ENCODE measurements at regions not wholly inside any gene's neighbourhood (a gene's known extent, or its start where the extent isn't known, plus 50 kb on each side); places are given as distances from the start of the nearest gene placed in this dataset.

DNA sequence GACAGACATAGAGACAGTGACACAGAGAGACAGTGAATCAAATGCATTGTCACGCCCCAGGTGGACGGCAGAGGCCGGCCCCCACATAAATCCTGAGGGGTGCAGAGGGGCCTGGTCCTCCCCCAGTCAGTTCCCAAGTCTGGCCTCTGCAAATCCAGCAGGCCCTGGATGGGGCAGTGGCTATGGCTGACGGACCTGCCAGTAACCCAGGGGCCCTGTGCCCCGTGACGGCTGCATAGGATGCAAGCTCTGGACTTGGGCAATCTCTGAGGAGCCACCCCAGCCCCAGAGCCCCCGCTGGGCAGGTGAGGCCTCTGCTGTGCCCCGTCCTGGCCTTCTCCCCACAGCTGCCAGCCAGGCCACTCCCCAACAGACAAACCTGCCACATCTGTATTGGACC, 204.5 kb downstream of the BRD1 start:
- H3K27me3 ChIP-seq (ENCODE audit: control insufficient read depth, insufficient read depth, low read length): no peaks in the 10 kb centered on the region

GRCh38 chr22:49622241-49623105, 205.2 kb downstream of the BRD1 start:
- Histone ChIP-seq H3K27me3 (ENCODE audit: control insufficient read depth, insufficient read depth, low read length) (no peaks in the 10 kb centered on the region), H3K36me3 (ENCODE audit: control insufficient read depth, insufficient read depth, low read length) (no peaks in the 10 kb centered on the region), H3K4me3 (ENCODE audit: low read depth, low read length) (no peak overlapping the region)
- no peak for FAIRE-seq
- DNase-seq (ENCODE audit: low read depth): no peak
- TF ChIP-seq, protein P1, sequence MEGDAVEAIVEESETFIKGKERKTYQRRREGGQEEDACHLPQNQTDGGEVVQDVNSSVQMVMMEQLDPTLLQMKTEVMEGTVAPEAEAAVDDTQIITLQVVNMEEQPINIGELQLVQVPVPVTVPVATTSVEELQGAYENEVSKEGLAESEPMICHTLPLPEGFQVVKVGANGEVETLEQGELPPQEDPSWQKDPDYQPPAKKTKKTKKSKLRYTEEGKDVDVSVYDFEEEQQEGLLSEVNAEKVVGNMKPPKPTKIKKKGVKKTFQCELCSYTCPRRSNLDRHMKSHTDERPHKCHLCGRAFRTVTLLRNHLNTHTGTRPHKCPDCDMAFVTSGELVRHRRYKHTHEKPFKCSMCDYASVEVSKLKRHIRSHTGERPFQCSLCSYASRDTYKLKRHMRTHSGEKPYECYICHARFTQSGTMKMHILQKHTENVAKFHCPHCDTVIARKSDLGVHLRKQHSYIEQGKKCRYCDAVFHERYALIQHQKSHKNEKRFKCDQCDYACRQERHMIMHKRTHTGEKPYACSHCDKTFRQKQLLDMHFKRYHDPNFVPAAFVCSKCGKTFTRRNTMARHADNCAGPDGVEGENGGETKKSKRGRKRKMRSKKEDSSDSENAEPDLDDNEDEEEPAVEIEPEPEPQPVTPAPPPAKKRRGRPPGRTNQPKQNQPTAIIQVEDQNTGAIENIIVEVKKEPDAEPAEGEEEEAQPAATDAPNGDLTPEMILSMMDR (IDR thresholded peaks at IDR 0.05; ENCODE audit: insufficient read depth, low read length, severe bottlenecking): no peak

More for the DNA sequence above, 204.5 kb downstream of the BRD1 start:
- FAIRE-seq (no peak), DNase-seq (ENCODE audit: low read depth) (no peak)
- Histone ChIP-seq H3K36me3 (ENCODE audit: control insufficient read depth, insufficient read depth, low read length) (no peaks in the 10 kb centered on the region), H3K4me3 (ENCODE audit: low read depth, low read length) (no peak overlapping the region)
- TF ChIP-seq, protein P1 (IDR thresholded peaks at IDR 0.05; ENCODE audit: insufficient read depth, low read length, severe bottlenecking): no peak

DNA sequence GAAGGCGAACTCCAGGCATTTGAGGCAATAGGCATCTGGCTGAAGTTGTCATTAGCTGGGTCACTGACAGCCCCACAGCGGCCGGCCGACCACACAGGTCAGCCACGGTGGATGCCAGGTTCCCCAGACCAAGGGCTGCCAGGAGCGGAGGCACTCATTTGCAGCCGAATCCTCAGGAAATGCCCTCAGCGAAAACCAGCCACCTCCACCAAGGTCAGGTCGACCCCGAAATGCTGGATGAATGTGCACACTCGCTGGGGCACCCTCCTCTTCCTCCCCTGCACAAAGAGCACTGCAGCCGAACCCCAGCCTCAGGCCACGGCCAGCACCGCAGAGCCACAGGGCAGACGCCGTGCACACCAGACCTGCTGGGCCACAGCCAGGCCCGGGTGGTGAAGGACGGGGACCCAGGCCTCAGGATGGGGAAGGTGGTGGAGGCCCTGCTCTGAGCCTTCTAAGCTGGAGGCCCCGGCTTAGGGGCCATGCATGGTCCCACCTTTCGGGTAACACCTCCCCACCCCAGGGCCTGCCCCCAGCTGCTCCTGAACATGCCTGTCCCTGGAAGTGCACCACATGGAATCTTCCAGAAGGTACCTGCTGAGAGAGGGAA, 206.0 kb downstream of the BRD1 start:
- Histone ChIP-seq H3K27me3 (ENCODE audit: control insufficient read depth, insufficient read depth, low read length) (no peaks in the 10 kb centered on the region), H3K36me3 (ENCODE audit: control insufficient read depth, insufficient read depth, low read length) (no peaks in the 10 kb centered on the region), H3K4me3 (ENCODE audit: low read depth, low read length) (no peak overlapping the region)
- no peak for FAIRE-seq
- TF ChIP-seq, protein P1 (IDR thresholded peaks at IDR 0.05; ENCODE audit: insufficient read depth, low read length, severe bottlenecking): no peak
- DNase-seq (ENCODE audit: low read depth): no peak

DNA sequence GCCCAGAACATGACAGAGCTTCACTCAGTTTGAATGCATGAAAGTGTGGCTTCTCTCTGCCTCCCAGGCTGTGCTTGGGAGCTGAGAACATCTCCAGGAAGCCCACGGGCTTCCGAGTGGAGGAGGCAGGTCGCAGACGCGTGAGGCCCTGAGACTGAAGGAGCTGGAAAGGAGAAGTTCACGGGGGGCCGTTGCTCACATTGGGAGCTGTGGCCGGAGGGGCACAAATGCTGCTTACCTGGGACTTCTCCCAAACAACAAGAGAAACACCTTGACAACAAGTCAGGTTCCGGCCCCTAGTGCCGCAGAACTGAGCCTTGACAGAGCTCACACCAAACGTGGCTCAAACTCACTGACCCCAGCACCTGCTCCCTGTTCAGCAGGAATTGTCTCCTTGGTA, 207.0 kb downstream of the BRD1 start:
- FAIRE-seq (no peak), DNase-seq (ENCODE audit: low read depth) (no peak)
- no peak overlapping the region for H3K4me3 ChIP-seq (ENCODE audit: low read depth, low read length)
- H3K27me3 ChIP-seq (ENCODE audit: control insufficient read depth, insufficient read depth, low read length): no peaks in the 10 kb centered on the region
- no peaks in the 10 kb centered on the region for H3K36me3 ChIP-seq (ENCODE audit: control insufficient read depth, insufficient read depth, low read length)
- TF ChIP-seq, protein P1 (IDR thresholded peaks at IDR 0.05; ENCODE audit: insufficient read depth, low read length, severe bottlenecking): no peak

DNA sequence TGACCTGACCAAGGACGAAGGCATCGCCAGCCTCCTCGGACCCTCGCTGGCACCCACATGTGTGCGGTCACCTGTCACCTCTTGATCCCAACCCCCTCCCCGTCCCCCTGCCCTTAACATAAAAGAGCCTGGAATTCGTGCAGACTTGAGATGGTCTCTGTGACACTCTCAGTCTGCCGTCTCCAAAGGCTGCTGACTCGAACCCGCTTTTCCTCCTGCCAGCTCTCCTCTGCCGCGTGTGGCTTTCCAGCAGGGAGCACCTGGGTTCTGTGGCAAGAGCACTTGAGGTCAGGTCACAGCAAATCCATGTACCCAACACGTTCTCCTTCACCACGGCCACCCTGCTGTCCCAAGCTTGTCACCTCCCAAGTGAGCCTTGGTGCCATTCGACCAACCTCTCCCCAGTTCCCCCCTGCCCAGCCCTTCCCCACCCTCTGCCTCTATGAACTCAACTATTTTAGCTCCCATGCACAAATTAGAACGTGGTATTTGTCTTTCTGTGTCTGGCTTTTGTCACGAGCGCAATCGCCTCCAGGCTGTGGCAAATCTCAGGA, 207.6 kb downstream of the BRD1 start:
- FAIRE-seq: no peak
- H3K4me3 ChIP-seq (ENCODE audit: low read depth, low read length): no peak overlapping the region
- H3K27me3 ChIP-seq (ENCODE audit: control insufficient read depth, insufficient read depth, low read length): no peaks in the 10 kb centered on the region
- no peaks in the 10 kb centered on the region for H3K36me3 ChIP-seq (ENCODE audit: control insufficient read depth, insufficient read depth, low read length)
- TF ChIP-seq, protein P1 (IDR thresholded peaks at IDR 0.05; ENCODE audit: insufficient read depth, low read length, severe bottlenecking): no peak
- no peak for DNase-seq (ENCODE audit: low read depth)

Measured in bronchial epithelial cell (primary cell).